Gastroesophageal sphincter (tissue), 4 donors: ENCODE measurements at regions not wholly inside any gene's neighbourhood (a gene's known extent, or its start where the extent isn't known, plus 50 kb on each side); places are given as distances from the start of the nearest gene placed in this dataset.
"Not testable (repeated sequence)": the region's sequence is repeated elsewhere in the genome, so short reads cannot be mapped to it uniquely, and the experiment has no call there.

Source experiments
- ATAC-seq: fragments of 150-250 bp; one replicate; pipeline ENCODE4 v1.9.1; 2016; ENCODE audit warnings: mild to moderate bottlenecking, moderate library complexity
- H3K27ac ChIP-seq, 4 donors: fragments of 200-600 bp; sonication (generic) in 3 of 4; 1 replicate in 3 of 4; 2 replicates in 1 of 4; pipeline ENCODE4 v1.5.1; 2016 to 2019
- H3K27me3 ChIP-seq: fragments of 200-600 bp; sonication (generic); one replicate; pipeline ENCODE4 v1.5.1; 2019
- H3K36me3 ChIP-seq, 2 donors: fragments of 200-600 bp; sonication (generic); one replicate each; pipeline ENCODE4 v1.5.1; 2019; ENCODE audit warnings: control low read depth in 1 of 2
- H3K4me1 ChIP-seq, 3 donors: fragments of 200-600 bp; sonication (generic); 1 replicate in 2 of 3; 2 replicates in 1 of 3; pipeline ENCODE4 v1.5.1; 2016 to 2019; ENCODE audit warnings: control low read depth in 2 of 3
- H3K4me3 ChIP-seq, 2 donors: fragments of 200-600 bp; sonication (generic); one replicate each; pipeline ENCODE4 v1.5.1; 2019; ENCODE audit warnings: mild to moderate bottlenecking in 1 of 2, moderate library complexity in 1 of 2
- H3K9me3 ChIP-seq, 3 donors: fragments of 200-600 bp; sonication (generic); one replicate each; pipeline ENCODE4 v1.5.1; 2017 to 2019; ENCODE audit warnings: control low read depth in 2 of 3
- EP300 ChIP-seq: sonication (generic); formaldehyde crosslinking; IDR thresholded peaks from one replicate; pipeline ENCODE4 v1.6.1; 2017; ENCODE audit warnings: antibody characterized with exemption, mild to moderate bottlenecking
- POLR2A ChIP-seq, 2 donors: fragments of 450-650 bp; IDR thresholded peaks; one replicate each; pipeline ENCODE4 v1.6.1; 2017; ENCODE audit warnings: antibody characterized with exemption in 2 of 2, mild to moderate bottlenecking in 2 of 2, moderate library complexity in 1 of 2
- POLR2AphosphoS5 ChIP-seq: sonication (generic); formaldehyde crosslinking; IDR thresholded peaks from one replicate; pipeline ENCODE4 v1.6.1; 2017; ENCODE audit warnings: antibody characterized with exemption
- WGBS, 2 donors: methylation state at CpG; one replicate each; pipeline ENCODE4 v1.1.5; 2018; ENCODE audit warnings: low coverage in 1 of 2; 5-methylcytosine and 5-hydroxymethylcytosine counted together
- TF ChIP-seq, protein P1 (sequence below), 4 experiments: fragments of 200-600 bp in 2 of 4; fragments of 450-650 bp in 2 of 4; sonication (generic) in 1 of 4; IDR thresholded peaks; one replicate each; pipeline ENCODE4 v1.5.1; 2017 to 2019; ENCODE audit warnings: antibody characterized with exemption in 4 of 4, mild to moderate bottlenecking in 2 of 4, moderate library complexity in 2 of 4

DNA sequence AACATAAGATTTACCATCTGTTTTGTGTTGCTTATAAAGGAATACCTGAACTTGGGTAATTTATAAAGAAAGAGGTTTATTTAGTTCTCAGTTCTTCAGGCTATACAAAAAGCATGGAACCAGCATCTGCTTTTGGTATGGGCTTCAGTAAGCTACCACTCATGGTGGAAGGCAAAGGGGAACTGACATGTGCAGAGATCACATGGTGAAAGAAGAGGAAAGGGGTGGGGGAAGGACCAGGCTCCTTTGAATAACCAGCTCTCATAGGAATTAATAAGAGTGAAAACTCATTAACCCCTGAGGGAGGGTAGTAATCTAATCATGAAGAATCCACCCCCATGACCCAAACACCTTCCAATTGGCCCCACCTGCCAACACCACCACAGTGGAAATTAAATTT is 89.5 kb upstream of the TMEM170B start:
- ATAC-seq: no peak
- no peak overlapping the region for H3K4me3 ChIP-seq
- H3K9me3 ChIP-seq: no peaks in the 10 kb centered on the region
- H3K27ac ChIP-seq: no peak overlapping the region
- H3K4me1 ChIP-seq: no peaks in the 10 kb centered on the region
- no peaks in the 10 kb centered on the region for H3K36me3 ChIP-seq
- TF ChIP-seq, protein P1, sequence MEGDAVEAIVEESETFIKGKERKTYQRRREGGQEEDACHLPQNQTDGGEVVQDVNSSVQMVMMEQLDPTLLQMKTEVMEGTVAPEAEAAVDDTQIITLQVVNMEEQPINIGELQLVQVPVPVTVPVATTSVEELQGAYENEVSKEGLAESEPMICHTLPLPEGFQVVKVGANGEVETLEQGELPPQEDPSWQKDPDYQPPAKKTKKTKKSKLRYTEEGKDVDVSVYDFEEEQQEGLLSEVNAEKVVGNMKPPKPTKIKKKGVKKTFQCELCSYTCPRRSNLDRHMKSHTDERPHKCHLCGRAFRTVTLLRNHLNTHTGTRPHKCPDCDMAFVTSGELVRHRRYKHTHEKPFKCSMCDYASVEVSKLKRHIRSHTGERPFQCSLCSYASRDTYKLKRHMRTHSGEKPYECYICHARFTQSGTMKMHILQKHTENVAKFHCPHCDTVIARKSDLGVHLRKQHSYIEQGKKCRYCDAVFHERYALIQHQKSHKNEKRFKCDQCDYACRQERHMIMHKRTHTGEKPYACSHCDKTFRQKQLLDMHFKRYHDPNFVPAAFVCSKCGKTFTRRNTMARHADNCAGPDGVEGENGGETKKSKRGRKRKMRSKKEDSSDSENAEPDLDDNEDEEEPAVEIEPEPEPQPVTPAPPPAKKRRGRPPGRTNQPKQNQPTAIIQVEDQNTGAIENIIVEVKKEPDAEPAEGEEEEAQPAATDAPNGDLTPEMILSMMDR (IDR thresholded peaks at IDR 0.05): no peak
- TF ChIP-seq POLR2A (IDR thresholded peaks at IDR 0.05) (no peak), EP300 (no peak), POLR2AphosphoS5 (no peak)
- no peaks in the 10 kb centered on the region for H3K27me3 ChIP-seq

DNA sequence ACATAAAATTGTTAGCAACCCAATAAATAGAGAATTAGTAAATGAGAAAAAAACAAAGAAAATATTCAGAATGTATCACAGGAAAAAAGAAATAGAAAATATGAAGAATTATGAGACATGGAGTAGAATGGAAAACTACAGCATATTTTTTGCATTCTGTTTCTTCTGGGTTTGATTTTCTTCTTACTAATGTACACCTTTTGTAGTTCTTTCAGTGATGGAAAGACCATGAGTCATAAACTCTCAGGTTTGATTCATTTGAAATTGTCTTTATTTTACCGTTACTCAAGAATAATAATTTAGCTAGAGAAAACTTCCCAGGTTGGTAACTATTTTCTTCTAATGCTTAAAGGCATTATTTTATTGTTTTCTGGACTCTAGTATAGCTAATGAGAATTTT is 90.3 kb upstream of the TMEM170B start:
- no peak for ATAC-seq
- Histone ChIP-seq H3K27ac (no peak overlapping the region), H3K36me3 (no peaks in the 10 kb centered on the region), H3K4me1 (no peaks in the 10 kb centered on the region), H3K27me3 (no peaks in the 10 kb centered on the region), H3K4me3 (no peak overlapping the region), H3K9me3 (no peaks in the 10 kb centered on the region)
- TF ChIP-seq, protein P1 (IDR thresholded peaks at IDR 0.05): no peak
- TF ChIP-seq EP300 (no peak), POLR2AphosphoS5 (no peak), POLR2A (IDR thresholded peaks at IDR 0.05) (no peak)
- WGBS, 2 donors: 100% methylated on average over 1 of the region's 1 CpG

DNA sequence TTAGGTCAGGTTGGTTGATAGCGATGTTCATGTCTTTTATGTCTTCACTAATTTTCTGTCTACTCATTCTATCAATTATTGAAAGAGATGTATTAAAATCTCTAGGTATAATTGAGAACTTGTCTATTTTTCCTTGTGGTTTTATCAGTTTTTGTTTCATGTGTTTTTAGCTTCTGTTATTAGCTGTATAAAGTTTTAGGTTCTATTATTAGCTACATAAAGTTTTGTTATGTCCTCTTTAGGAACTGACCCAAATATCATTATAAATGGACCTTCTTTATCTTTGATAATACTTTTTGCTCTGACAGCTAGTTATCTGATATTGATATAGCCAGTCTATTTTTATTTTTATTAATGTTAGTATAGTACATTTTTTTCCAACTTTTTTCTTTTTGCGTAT is 92.4 kb upstream of the TMEM170B start:
- WGBS, 2 donors: 89 to 98% methylated on average over 1 to 2 of the region's 2 CpGs
- H3K4me3 ChIP-seq: no peak overlapping the region
- H3K4me1 ChIP-seq: no peaks in the 10 kb centered on the region
- ATAC-seq: no peak
- no peaks in the 10 kb centered on the region for H3K36me3 ChIP-seq
- TF ChIP-seq POLR2A (IDR thresholded peaks at IDR 0.05) (no peak), POLR2AphosphoS5 (no peak)
- TF ChIP-seq, protein P1 (IDR thresholded peaks at IDR 0.05): no peak
- H3K9me3 ChIP-seq: no peaks in the 10 kb centered on the region
- H3K27ac ChIP-seq: no peak overlapping the region
- H3K27me3 ChIP-seq: no peaks in the 10 kb centered on the region

DNA sequence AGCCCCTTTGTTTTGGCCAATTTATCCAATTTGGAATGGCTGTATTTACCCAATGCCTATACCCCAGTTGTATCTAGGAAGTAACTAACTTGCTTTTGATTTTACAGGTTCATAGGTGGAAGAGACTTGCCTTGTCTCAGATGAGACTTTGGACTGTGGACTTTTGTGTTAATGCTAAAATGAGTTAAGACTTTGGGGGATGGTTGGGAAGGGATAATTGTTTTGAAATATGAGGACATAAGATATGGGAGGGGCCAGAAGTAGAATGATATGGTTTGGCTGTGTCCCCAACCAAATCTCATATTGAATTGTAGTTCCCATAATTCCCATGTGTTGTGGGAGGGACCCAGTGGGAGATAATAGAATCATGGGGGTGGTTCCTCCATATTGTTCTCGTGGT is 94.4 kb upstream of the TMEM170B start:
- not testable (repeated sequence) for H3K27me3 ChIP-seq, ATAC-seq, H3K36me3 ChIP-seq, H3K4me3 ChIP-seq, H3K27ac ChIP-seq, H3K9me3 ChIP-seq, H3K4me1 ChIP-seq
- 50 to 92% methylated on average over 1 of the region's 1 CpG for WGBS, 2 donors

DNA sequence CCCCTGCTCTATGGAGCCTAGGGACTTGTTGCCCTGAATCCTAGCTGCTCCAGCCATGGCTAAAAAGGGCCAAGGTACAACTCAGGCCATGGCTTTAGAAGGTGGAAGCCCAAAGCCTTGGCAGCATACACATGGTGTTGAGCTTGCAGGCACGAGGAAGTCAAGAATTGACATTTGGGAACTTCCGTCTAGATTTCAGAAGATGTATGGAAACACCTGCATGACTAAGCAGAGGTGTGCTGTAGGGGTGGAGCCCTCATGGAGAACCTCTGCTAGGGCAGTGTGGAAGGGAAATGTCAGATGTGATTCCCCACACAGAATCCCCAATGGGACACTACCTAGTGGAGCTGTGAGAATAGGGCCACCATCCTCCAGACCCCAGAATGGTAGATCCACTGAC is 95.1 kb upstream of the TMEM170B start:
- Histone ChIP-seq H3K4me1 (no peaks in the 10 kb centered on the region), H3K27ac (no peak overlapping the region), H3K9me3 (no peaks in the 10 kb centered on the region), H3K27me3 (no peaks in the 10 kb centered on the region), H3K4me3 (no peak overlapping the region), H3K36me3 (no peaks in the 10 kb centered on the region)
- ATAC-seq: no peak
- TF ChIP-seq, protein P1 (IDR thresholded peaks at IDR 0.05): no peak
- TF ChIP-seq EP300 (no peak), POLR2A (IDR thresholded peaks at IDR 0.05) (no peak), POLR2AphosphoS5 (no peak)
- 82 to 92% methylated on average over 2 of the region's 2 CpGs for WGBS, 2 donors

DNA sequence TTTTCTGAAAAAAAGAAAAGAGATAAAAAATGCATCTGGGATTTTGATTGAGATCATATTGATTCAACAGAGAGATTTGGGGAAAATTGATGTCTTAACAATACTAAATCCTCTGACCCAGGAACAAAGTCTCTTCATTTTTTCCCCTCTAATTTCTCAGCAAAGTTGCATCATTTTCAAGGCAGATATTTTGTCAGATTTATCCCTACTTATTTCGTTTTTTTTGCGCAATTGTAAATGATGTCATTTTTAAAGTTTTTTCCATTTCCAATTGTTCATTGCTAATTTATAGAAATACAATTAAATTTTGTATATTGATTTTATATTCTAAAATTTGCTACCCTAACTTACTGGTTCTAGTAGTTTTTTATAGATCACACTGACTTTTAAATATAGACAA is 97.7 kb upstream of the TMEM170B start:
- Histone ChIP-seq H3K4me3 (no peak overlapping the region), H3K36me3 (no peaks in the 10 kb centered on the region), H3K27ac (no peak overlapping the region), H3K9me3 (no peaks in the 10 kb centered on the region), H3K4me1 (peaks cover 3 to 4% (median 4%) of the 10 kb centered on the region in 3 donors), H3K27me3 (no peaks in the 10 kb centered on the region)
- ATAC-seq: no peak
- WGBS, 2 donors: 90 to 95% methylated on average over 2 of the region's 2 CpGs
- TF ChIP-seq EP300 (no peak), POLR2A (IDR thresholded peaks at IDR 0.05) (no peak), POLR2AphosphoS5 (no peak)
- TF ChIP-seq, protein P1 (IDR thresholded peaks at IDR 0.05): no peak
